GM10248 (cell line): ENCODE measurements at regions not wholly inside any gene's neighbourhood (a gene's known extent, or its start where the extent isn't known, plus 50 kb on each side); places are given as distances from the start of the nearest gene placed in this dataset.

Experiments used
- CTCF ChIA-PET: fragments of 300-600 bp; sonication (Branson Sonifier 250); formaldehyde crosslinking; extraction: SDS; loops from one replicate; lab custom pipeline; 2021; ENCODE audit warnings: antibody characterized with exemption; lab: Yijun Ruan, JAX
- POLR2A ChIA-PET: fragments of 350-650 bp; sonication (Branson Sonifier 250); formaldehyde crosslinking; extraction: SDS; loops from one replicate; lab custom pipeline; 2020; ENCODE audit warnings: antibody characterized with exemption; lab: Yijun Ruan, JAX
- DNase-seq: peaks from one replicate; pipeline ENCODE4 v3.0.0; 2012; ENCODE audit errors: extremely low spot score
- CTCF ChIP-seq: IDR thresholded peaks from 2 replicates; pipeline ENCODE4 v1.5.1; 2012; ENCODE audit warnings: mild to moderate bottlenecking, low read depth; ENCODE audit errors: extremely low read depth, missing control alignments, control extremely low read depth

DNA sequence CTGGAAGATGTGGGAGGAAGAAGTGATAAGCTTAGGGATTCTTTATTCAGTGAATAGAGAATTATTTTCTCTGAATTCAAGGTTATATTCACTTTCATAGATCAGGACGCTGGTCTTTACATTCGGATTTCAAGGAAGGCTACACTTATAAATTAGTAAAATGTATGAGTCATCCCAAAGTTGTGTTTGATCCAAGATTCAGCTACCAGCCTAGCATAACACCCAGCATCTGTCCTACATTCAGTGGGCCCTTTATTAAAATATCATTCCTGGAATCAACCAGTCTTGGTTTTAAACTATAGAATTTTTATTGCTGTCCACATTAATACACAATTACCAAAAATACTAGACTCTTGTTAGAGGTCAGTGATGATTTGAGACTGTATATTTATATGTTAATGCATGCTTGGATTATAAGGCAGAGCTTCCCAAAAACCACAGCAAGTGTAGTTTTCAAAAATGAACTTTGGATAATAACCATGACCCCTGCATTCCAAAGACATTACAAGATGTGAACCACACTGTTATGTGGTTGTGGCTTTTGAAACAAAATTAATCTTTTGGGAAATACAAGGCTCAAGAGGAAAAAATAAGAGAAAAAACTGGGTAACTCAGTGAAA, 210.7 kb upstream of the CNR1 start:
- POLR2A ChIA-PET = no interaction called here
- TF ChIP-seq CTCF = no peak
- CTCF ChIA-PET = interaction anchor here (0.8 to 2.3 kb wide), 2 partner anchors 11 to 127 kb away, joined by 3 to 6 read pairs; no protein-coding TSS in a partner anchor
- no peak for DNase-seq

- no peak for DNase-seq
- TF ChIP-seq CTCF = no peak
- POLR2A ChIA-PET = no interaction called here
- CTCF ChIA-PET = interaction anchor here (0.8 to 2.3 kb wide), 2 partner anchors 10 to 127 kb away, joined by 3 to 6 read pairs; no protein-coding TSS in a partner anchor
Measured at GRCh38 chr6:88376197-88376596, 210.1 kb upstream of the CNR1 start.

DNA sequence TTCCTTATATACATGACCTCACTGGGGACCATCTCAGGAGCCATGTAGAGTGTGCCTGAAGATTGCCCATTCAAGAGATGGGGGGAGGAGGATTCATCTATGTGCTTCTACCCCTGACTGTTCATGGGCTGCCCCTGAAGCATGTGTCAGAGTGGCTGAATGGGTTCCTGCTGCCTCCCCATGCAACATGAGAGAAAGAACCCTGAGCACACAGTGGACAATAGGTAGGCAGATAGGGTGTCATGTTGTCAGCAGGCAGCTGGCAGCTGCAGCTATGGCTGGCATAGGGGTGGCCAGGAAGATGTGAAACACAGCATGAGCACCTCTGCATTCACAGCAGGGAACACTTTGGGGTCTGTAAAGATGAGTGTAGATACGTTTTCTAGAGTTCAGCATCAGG, 208.4 kb upstream of the CNR1 start:
- POLR2A ChIA-PET = no interaction called here
- CTCF ChIA-PET = no interaction called here
- DNase-seq = no peak
- no peak for TF ChIP-seq CTCF

DNA sequence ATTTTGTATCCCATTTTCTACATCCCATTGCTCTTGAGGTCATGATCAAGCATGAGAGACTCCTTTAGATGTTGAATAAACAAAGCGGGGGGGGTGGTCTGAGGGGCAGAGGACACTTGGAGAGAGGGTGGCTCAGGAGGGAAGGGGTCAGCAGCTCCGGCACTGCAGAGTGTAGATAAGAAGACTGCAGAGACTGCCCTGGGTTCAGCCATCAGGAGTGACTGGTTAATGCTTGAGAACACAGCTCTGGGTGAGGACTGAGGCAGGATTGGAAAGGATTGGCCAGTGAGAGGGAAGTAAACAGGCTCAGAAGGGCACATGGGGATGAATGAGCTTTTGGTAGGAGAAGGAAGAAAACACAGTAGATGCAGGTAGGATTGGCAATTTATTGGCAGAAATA, 205.3 kb upstream of the CNR1 start:
- DNase-seq = no peak
- TF ChIP-seq CTCF = no peak
- ChIA-PET CTCF (no interaction called here), POLR2A (no interaction called here)

GRCh38 chr6:88370127-88370710, 204.1 kb upstream of the CNR1 start:
- CTCF ChIA-PET = no interaction called here
- no peak for DNase-seq
- POLR2A ChIA-PET = no interaction called here
- no peak for TF ChIP-seq CTCF

DNA sequence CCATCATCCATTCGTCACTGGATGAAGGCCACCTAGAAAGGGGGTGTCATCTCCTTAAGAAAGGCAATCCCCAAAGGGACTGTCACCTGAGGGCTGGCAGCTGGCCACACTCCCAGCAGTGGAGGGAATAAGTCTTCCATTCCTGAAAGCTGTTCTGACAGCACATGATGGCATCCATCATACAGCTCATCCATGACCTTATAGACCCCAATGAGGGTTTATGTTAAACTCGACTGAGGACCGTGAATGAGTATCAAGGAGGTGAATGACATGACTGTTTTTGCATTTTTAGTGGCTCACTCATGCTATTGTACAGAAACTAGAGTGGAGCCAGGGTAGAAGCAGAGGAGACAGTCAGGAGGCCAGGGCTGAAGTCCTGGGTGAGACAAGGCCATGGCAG, 203.1 kb upstream of the CNR1 start:
- DNase-seq = no peak
- TF ChIP-seq CTCF = no peak
- CTCF ChIA-PET = no interaction called here
- POLR2A ChIA-PET = no interaction called here
